Stimulated activated CD4-positive, alpha-beta T cell treated with anti-CD3 and anti-CD28 coated beads, Interleukin-2, amount 100 ng/mL, for 4 hours (primary cell): ENCODE measurements at regions not wholly inside any gene's neighbourhood (a gene's known extent, or its start where the extent isn't known, plus 50 kb on each side); places are given as distances from the start of the nearest gene placed in this dataset.
"Not testable (repeated sequence)": the region's sequence is repeated elsewhere in the genome, so short reads cannot be mapped to it uniquely, and the experiment has no call there.

Experiments
- DNase-seq: peaks from one replicate; pipeline ENCODE4 v3.0.0-alpha.2; 2020; ENCODE audit warnings: low read depth

GRCh38 chr1:214095896-214096295 lies 108.1 kb downstream of the PROX1 start:
- DNase-seq, result not testable (repeated sequence)

GRCh38 chr1:214101246-214101645 lies 113.5 kb downstream of the PROX1 start:
- no peak for DNase-seq

GRCh38 chr1:214101828-214102227 lies 114.1 kb downstream of the PROX1 start:
- no peak for DNase-seq

- DNase-seq, result no peak
Measured at GRCh38 chr1:214102907-214103306, 115.1 kb downstream of the PROX1 start.

GRCh38 chr1:214103778-214104177 lies 116.0 kb downstream of the PROX1 start:
- no peak for DNase-seq

GRCh38 chr1:214106375-214106774 lies 118.6 kb downstream of the PROX1 start:
- DNase-seq, result no peak

- DNase-seq, result no peak
Measured at GRCh38 chr1:214107322-214108096, 119.7 kb downstream of the PROX1 start.

GRCh38 chr1:214108097-214108446 lies 120.3 kb downstream of the PROX1 start:
- DNase-seq, result no peak

GRCh38 chr1:214111796-214112195 lies 124.0 kb downstream of the PROX1 start:
- DNase-seq, result no peak

GRCh38 chr1:214116258-214116657 lies 128.5 kb downstream of the PROX1 start:
- no peak for DNase-seq

GRCh38 chr1:214117780-214118179 lies 130.0 kb downstream of the PROX1 start:
- DNase-seq, result no peak

- DNase-seq, result no peak
Measured at GRCh38 chr1:214120191-214120590, 132.4 kb downstream of the PROX1 start.

GRCh38 chr1:214120951-214121350 lies 133.2 kb downstream of the PROX1 start:
- no peak for DNase-seq

GRCh38 chr1:214122110-214122509 lies 134.3 kb downstream of the PROX1 start:
- DNase-seq, result no peak

GRCh38 chr1:214123061-214123784 lies 135.4 kb downstream of the PROX1 start:
- peak; percentile 6 for DNase-seq

GRCh38 chr1:214124281-214124805 lies 136.6 kb downstream of the PROX1 start:
- DNase-seq, result no peak

GRCh38 chr1:214124915-214125314 lies 137.1 kb downstream of the PROX1 start:
- DNase-seq, result no peak

GRCh38 chr1:214125819-214126218 lies 138.0 kb downstream of the PROX1 start:
- no peak for DNase-seq

GRCh38 chr1:214126697-214127146 lies 138.9 kb downstream of the PROX1 start:
- no peak for DNase-seq

- DNase-seq, result no peak
Measured at GRCh38 chr1:214127705-214128104, 139.9 kb downstream of the PROX1 start.

GRCh38 chr1:214135886-214136285 lies 145.1 kb upstream of the SMYD2 start:
- no peak for DNase-seq

- DNase-seq, result no peak
Measured at GRCh38 chr1:214136324-214136919, 144.5 kb upstream of the SMYD2 start.

- DNase-seq, result no peak
Measured at GRCh38 chr1:214141486-214141885, 139.5 kb upstream of the SMYD2 start.
